Islet of Langerhans (tissue), 1 donor: ENCODE measurements at regions not wholly inside any gene's neighbourhood (a gene's known extent, or its start where the extent isn't known, plus 50 kb on each side); places are given as distances from the start of the nearest gene placed in this dataset.

ENCODE experiments used
- FAIRE-seq: peaks from one replicate; lab custom pipeline; 2011; peaks lifted over from hg19 to GRCh38; lab: Jason Lieb, UNC

GRCh38 chrX:109843963-109844751, 111.1 kb upstream of the ACSL4 start:
- no peak for FAIRE-seq

GRCh38 chrX:109844986-109845385, 111.9 kb upstream of the ACSL4 start:
- FAIRE-seq, result no peak

GRCh38 chrX:109845996-109846395, 112.9 kb upstream of the ACSL4 start:
- no peak for FAIRE-seq

GRCh38 chrX:109847257-109848187, 114.5 kb upstream of the ACSL4 start:
- no peak for FAIRE-seq

DNA sequence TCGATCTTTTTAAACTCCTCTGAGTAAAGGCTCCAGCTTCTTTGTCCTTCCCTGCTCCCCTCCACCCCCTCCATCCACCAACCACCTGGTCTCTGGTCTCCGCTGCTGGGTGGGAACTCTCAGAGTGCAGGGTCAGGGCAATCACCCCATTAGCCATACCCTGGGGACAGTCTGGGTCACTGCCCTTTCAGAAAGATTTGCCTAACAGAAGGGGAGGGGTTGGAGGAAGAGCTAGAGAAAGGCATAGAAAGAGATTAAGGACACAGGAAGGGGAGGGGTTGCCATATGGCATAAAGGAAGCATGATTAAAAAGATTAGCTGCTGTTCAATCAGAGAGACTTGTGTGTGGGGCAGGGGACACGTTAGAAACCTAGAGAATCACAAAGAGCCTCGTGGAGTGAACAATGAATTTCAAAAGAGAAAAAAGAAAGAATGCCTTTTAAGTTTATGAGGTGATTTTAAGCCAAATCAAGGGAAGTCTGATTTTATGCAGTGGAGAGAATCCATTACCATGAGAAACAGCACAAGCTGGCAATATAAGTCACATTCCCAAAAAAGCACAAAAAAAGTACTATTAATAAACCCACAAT, 115.5 kb upstream of the ACSL4 start:
- FAIRE-seq, result no peak

GRCh38 chrX:109854096-109854495, 121.0 kb upstream of the ACSL4 start:
- no peak for FAIRE-seq

GRCh38 chrX:109855501-109855900, 122.4 kb upstream of the ACSL4 start:
- no peak for FAIRE-seq

- FAIRE-seq, result no peak
Observed at GRCh38 chrX:109856974-109857373, 123.9 kb upstream of the ACSL4 start.

GRCh38 chrX:109857584-109858228, 124.6 kb upstream of the ACSL4 start:
- no peak for FAIRE-seq

DNA sequence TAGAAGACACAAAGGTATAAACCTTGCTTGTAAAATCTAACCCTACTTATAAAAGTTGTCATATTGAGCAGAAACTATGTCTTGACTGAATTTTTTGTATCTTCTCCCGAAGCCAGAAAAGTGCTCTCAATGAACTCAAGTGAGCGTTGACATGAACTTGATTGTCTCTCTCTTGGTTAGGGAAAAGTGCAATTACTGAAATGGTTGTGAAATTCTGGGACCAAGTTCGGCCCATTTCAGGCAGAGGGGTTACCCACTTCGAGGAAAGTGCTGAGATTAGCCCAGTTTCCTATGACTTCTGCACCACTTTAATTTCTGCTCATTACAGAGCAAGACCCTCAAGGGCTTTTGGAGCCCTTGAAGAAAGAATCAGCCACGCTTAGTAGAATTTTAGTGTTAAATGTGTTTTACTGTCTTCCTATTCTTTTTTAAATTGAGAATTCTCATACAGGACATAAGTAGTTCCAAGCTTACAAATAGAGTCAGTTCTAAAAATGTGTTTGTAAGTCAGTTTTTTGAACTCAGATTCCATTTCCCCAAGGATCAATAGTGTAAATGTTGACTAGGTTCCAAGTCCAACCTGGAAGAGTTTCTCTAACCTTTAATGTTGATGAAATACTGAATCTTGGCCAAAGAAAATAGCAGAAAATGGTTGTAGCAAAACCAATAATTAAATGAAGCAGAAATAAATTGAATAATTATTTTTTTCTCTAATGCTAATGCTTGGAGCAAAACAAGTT, 125.7 kb upstream of the ACSL4 start:
- no peak for FAIRE-seq

DNA sequence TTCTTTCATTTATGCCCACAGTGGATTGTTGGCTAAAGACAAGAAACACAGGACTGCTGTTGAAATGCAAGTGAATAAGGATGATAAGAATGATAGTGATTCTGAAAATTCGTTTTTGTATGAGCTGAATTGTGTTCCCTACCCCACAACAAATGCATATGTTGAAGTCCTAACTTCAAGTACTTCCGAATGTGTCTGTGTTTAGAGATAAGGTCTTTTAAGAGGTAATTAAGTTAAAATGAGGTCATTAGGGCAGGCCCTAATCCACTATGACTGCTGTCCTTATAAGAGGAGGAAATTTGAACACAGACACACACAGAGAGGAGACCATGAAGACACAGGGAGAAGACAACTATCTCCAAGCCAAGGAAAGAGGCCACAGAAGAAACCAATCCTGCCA, 126.6 kb upstream of the ACSL4 start:
- no peak for FAIRE-seq

GRCh38 chrX:109862433-109862832, 129.4 kb upstream of the ACSL4 start:
- FAIRE-seq, result no peak

DNA sequence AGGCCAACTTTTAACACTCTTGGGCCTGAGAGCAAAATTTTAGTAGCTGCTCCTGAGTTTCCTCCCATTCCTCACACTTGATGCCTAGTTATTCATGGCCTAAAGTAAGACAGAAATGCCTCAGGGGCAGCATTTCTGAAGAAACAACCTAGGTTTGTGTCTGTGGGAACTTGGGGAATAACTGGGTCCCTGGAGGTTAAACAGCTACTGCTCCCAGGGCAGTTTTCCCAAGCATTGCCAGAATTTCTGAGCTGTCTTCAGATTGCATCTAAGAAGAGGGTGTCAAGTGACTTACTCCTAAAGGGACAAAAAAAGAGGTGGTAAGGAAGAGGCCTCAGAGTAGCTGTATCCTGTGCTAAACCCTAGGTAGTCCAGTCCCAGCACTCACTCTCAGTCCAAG, 130.8 kb upstream of the ACSL4 start:
- FAIRE-seq, result no peak

DNA sequence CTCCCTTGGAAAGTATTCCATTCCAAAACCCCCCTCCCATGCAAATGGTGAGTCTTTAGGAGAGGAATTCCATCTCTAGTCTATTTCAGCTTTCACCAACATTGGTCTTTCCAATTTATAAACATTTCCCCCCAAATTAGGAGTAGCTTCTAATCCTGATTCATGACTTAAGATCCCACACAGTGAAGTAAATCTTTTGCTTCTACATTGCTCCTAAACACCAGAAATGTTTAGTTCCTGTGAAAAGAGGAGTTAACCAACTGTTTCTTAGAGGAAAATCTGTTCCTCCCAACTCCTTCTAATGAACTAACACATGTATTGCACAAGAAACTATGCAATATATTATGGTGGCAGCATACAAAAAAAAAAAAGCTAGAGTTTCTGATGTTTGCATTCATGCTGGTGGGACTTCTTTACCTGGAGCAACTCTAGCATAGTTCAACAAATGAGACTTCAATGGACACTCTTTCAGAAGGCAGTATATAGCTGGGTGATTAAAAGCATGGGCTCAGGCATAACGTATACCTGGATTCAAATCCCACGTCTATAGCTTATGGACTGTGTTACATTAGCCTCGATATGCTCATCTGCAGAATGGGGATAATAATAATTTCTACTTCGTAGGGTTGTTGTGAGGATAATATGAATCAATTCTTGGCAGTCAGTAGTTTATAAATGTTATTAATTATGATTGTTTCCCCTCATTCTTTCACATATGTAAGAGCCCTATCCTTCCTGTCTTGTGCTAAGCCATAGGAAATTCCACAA, 131.6 kb upstream of the TMEM164 start:
- FAIRE-seq, result no peak

DNA sequence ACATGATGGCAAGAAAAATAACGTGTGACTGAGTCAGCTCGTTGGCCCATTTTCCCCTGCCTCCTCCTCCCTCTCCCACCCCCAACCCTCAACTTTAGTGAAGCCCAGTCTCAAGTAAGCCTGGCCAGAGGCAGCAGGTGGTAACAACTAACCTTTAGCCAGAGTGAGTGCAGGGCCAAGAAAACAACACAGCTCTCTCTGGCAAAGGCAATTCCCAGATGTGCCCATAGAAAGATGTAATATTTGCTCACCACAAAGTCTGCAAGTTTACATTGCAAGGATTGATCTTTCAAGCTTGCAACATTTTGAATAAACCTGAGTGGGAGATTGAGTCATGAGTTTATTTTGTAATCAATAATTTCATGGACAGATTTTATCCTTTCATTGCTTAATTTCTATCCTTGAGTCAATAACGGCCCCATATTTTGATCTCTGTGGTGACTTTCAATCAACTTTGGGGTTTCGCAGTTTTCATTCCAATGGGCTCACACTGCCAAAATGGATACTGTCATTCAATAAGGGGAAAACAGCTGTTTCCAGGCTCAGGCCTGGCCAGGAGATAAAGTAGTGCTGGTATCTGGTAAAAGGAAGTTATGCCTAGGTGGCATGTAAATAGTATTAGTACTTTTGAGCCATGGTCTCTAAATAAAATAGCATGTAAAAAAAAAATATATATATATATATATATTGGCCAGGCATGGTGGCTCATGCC, 130.7 kb upstream of the TMEM164 start:
- no peak for FAIRE-seq

GRCh38 chrX:109873574-109873973, 129.3 kb upstream of the TMEM164 start:
- FAIRE-seq, result no peak

DNA sequence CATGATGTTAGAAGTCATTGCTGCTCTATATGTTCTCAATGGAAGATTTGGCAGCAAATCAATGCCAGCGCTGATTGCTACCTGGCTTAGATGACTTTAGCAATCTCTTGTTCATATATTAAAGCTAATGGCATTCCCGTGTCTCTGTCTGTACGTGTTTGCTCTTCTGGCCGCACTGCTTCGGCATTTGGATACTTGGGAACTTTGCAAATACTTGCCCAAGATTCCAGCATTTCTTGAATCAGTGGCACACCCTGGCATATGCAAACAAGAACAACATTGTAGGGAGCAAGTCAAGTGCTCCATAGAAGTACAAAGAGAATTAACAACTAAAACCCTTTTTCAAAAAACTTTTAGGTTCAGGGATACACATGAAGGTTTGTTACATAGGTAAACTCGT, 128.9 kb upstream of the TMEM164 start:
- no peak for FAIRE-seq

GRCh38 chrX:109874548-109874947, 128.4 kb upstream of the TMEM164 start:
- FAIRE-seq, result no peak

- no peak for FAIRE-seq
Observed at GRCh38 chrX:109875831-109876230, 127.1 kb upstream of the TMEM164 start.

- no peak for FAIRE-seq
Observed at GRCh38 chrX:109878236-109878635, 124.7 kb upstream of the TMEM164 start.
